CD4-positive, alpha-beta T cell (primary cell): ENCODE measurements at regions not wholly inside any gene's neighbourhood (a gene's known extent, or its start where the extent isn't known, plus 50 kb on each side); places are given as distances from the start of the nearest gene placed in this dataset.

Source experiments
- ATAC-seq: fragments of 200-7000 bp; cut with Tn5 transposase; one replicate; pipeline ENCODE4 v1.10.0; 2022; ENCODE audit warnings: mild to moderate bottlenecking; ENCODE audit not compliant: poor library complexity
- CTCF ChIA-PET: fragments of 350-600 bp; sonication (Branson Sonifier 250); formaldehyde crosslinking; loops from one replicate; lab custom pipeline; 2021; ENCODE audit warnings: antibody characterized with exemption, inconsistent platforms; lab: Charles Lee
- POLR2A ChIA-PET: fragments of 350-600 bp; sonication (Branson Sonifier 250); formaldehyde crosslinking; loops from one replicate; lab custom pipeline; 2021; ENCODE audit warnings: antibody characterized with exemption, inconsistent platforms; lab: Charles Lee
- DNase-seq, 14 experiments: peaks; one replicate each; pipeline ENCODE4 v3.0.0-alpha.2; 2013 to 2020; ENCODE audit warnings: mixed read lengths in 2 of 14
- H3K27ac ChIP-seq, 2 donors: one replicate each; pipeline versions ENCODE4 v1.5.1 to v1.7.0; 2013; ENCODE audit warnings: low read length in 2 of 2, low read depth in 1 of 2, mild to moderate bottlenecking in 1 of 2
- H3K27me3 ChIP-seq, 2 experiments: 1 replicate in 1 of 2; 2 replicates in 1 of 2; pipeline versions ENCODE4 v1.6.1 to v1.7.0; 2013; ENCODE audit warnings: low read length in 2 of 2, control low read depth in 1 of 2, mild to moderate bottlenecking in 1 of 2, moderate library complexity in 1 of 2; ENCODE audit not compliant: insufficient read depth in 2 of 2, control insufficient read depth in 1 of 2
- H3K36me3 ChIP-seq: one replicate; pipeline ENCODE4 v1.6.1; 2013; ENCODE audit warnings: low read length, control low read depth; ENCODE audit not compliant: insufficient read depth
- H3K4me1 ChIP-seq: one replicate; pipeline ENCODE4 v1.6.1; 2013; ENCODE audit warnings: low read length, control low read depth; ENCODE audit not compliant: insufficient read depth
- H3K4me3 ChIP-seq: one replicate; pipeline ENCODE4 v1.5.1; 2013; ENCODE audit warnings: mild to moderate bottlenecking, low read length, moderate library complexity
- H3K9me3 ChIP-seq, 2 experiments: 1 replicate in 1 of 2; 2 replicates in 1 of 2; pipeline versions ENCODE4 v1.6.1 to v1.7.0; 2013; ENCODE audit warnings: low read length in 2 of 2, mild to moderate bottlenecking in 2 of 2, control low read depth in 1 of 2, moderate library complexity in 1 of 2; ENCODE audit not compliant: control insufficient read depth in 1 of 2, insufficient read depth in 1 of 2
- H3K27ac Mint-ChIP-seq: one replicate; pipeline ENCODE4 v1.8.0; 2020; ENCODE audit warnings: mixed read lengths
- H3K27me3 Mint-ChIP-seq: one replicate; pipeline ENCODE4 v1.8.0; 2021; ENCODE audit warnings: mixed read lengths
- H3K36me3 Mint-ChIP-seq: one replicate; pipeline ENCODE4 v1.8.0; 2021; ENCODE audit warnings: low read depth, mixed read lengths
- H3K4me1 Mint-ChIP-seq: one replicate; pipeline ENCODE4 v1.8.0; 2021; ENCODE audit warnings: low read depth, mixed read lengths
- H3K4me3 Mint-ChIP-seq: one replicate; pipeline ENCODE4 v1.8.0; 2020; ENCODE audit warnings: mild to moderate bottlenecking, mixed read lengths
- H3K9me3 Mint-ChIP-seq: one replicate; pipeline ENCODE4 v1.8.0; 2020; ENCODE audit warnings: mixed read lengths
- CTCF ChIP-seq: fragments of 200-600 bp; IDR thresholded peaks from one replicate; pipeline ENCODE4 v1.8.0; 2022; ENCODE audit warnings: antibody characterized with exemption, mild to moderate bottlenecking
- intact Hi-C, 2 experiments: fragments of 100-400 bp; cut with DNase I in 1 of 2; cut with micrococcal nuclease in 1 of 2; formaldehyde crosslinking; loops; one replicate each; pipeline versions ENCODE4 v1.15.1 to v1.9.0; 2023 to 2025; cut with DNase I, micrococcal nuclease

- Histone ChIP-seq H3K9me3 (no peaks in the 10 kb centered on the region), H3K4me3 (no peak overlapping the region), H3K27ac (no peak overlapping the region), H3K36me3 (no peaks in the 10 kb centered on the region), H3K27me3 (no peaks in the 10 kb centered on the region), H3K4me1 (no peaks in the 10 kb centered on the region)
- Mint-ChIP-seq H3K4me1 (no peaks in the 10 kb centered on the region), H3K27ac (no peak overlapping the region), H3K27me3 (peaks cover 35% of the 10 kb centered on the region), H3K36me3 (no peaks in the 10 kb centered on the region), H3K9me3 (no peaks in the 10 kb centered on the region), H3K4me3 (no peak overlapping the region)
- ChIA-PET POLR2A (no interaction called here), CTCF (interaction anchor here (0.6 kb wide), 1 partner anchor 62 kb away, joined by 3 read pairs; no protein-coding TSS in a partner anchor)
- ATAC-seq, result peak; percentile 49
- TF ChIP-seq CTCF, result peak; percentile 53
- intact Hi-C loops, result no loop called here
- DNase-seq, result peak in 4 of 14 experiments; percentile 1 to 52 (median 38)
Measured at GRCh38 chr10:62554632-62555199, 180.5 kb downstream of the ZNF365 start.

GRCh38 chr10:62559481-62560200 lies 185.5 kb downstream of the ZNF365 start:
- H3K27me3 Mint-ChIP-seq, result peaks cover 36% of the 10 kb centered on the region
- no peaks in the 10 kb centered on the region for H3K9me3 ChIP-seq
- H3K36me3 Mint-ChIP-seq, result no peaks in the 10 kb centered on the region
- POLR2A ChIA-PET, result no interaction called here
- no peak overlapping the region for H3K27ac ChIP-seq
- no peaks in the 10 kb centered on the region for H3K27me3 ChIP-seq
- H3K4me1 Mint-ChIP-seq, result no peaks in the 10 kb centered on the region
- ATAC-seq (no peak), DNase-seq (no peak)
- H3K4me3 ChIP-seq, result no peak overlapping the region
- TF ChIP-seq CTCF, result no peak
- H3K9me3 Mint-ChIP-seq, result no peaks in the 10 kb centered on the region
- no peak overlapping the region for H3K4me3 Mint-ChIP-seq
- no peaks in the 10 kb centered on the region for H3K4me1 ChIP-seq
- H3K36me3 ChIP-seq, result no peaks in the 10 kb centered on the region
- no peak overlapping the region for H3K27ac Mint-ChIP-seq
- intact Hi-C loops, result no loop called here
- CTCF ChIA-PET, result no interaction called here

- no peaks in the 10 kb centered on the region for H3K36me3 ChIP-seq
- Mint-ChIP-seq H3K36me3 (no peaks in the 10 kb centered on the region), H3K4me1 (no peaks in the 10 kb centered on the region), H3K27me3 (peaks cover 30% of the 10 kb centered on the region), H3K4me3 (no peak overlapping the region), H3K9me3 (no peaks in the 10 kb centered on the region), H3K27ac (no peak overlapping the region)
- intact Hi-C loops, result no loop called here
- H3K9me3 ChIP-seq, result no peaks in the 10 kb centered on the region
- no peaks in the 10 kb centered on the region for H3K4me1 ChIP-seq
- no peaks in the 10 kb centered on the region for H3K27me3 ChIP-seq
- H3K27ac ChIP-seq, result no peak overlapping the region
- no peak for TF ChIP-seq CTCF
- POLR2A ChIA-PET, result no interaction called here
- DNase-seq (no peak), ATAC-seq (no peak)
- H3K4me3 ChIP-seq, result no peak overlapping the region
- CTCF ChIA-PET, result no interaction called here
Measured at GRCh38 chr10:62560201-62560819, 186.1 kb downstream of the ZNF365 start.
